Liver (tissue), 8 donors: ENCODE measurements at regions not wholly inside any gene's neighbourhood (a gene's known extent, or its start where the extent isn't known, plus 50 kb on each side); places are given as distances from the start of the nearest gene placed in this dataset.

ENCODE experiments used
- DNase-seq: peaks from one replicate; pipeline ENCODE4 v3.0.0-alpha.2; 2017; ENCODE audit warnings: low spot score
- H3K27ac ChIP-seq, 2 donors: one replicate each; pipeline ENCODE4 v1.7.0; 2013; ENCODE audit warnings: inconsistent platforms in 2 of 2, low read length in 2 of 2, control low read depth in 1 of 2, low read depth in 1 of 2, mild to moderate bottlenecking in 1 of 2
- H3K27me3 ChIP-seq, 4 donors: one replicate each; pipeline versions ENCODE4 v1.6.1 to v1.7.0; 2013; ENCODE audit warnings: low read length in 3 of 4, inconsistent platforms in 1 of 4, mild to moderate bottlenecking in 1 of 4, moderate library complexity in 1 of 4; ENCODE audit not compliant: control insufficient read depth in 4 of 4, insufficient read depth in 4 of 4
- H3K36me3 ChIP-seq, 4 donors: one replicate each; pipeline versions ENCODE4 v1.6.1 to v1.7.0; 2013; ENCODE audit warnings: low read length in 3 of 4, mild to moderate bottlenecking in 3 of 4, low read depth in 1 of 4, moderate library complexity in 1 of 4; ENCODE audit not compliant: control insufficient read depth in 4 of 4, insufficient read depth in 3 of 4
- H3K4me1 ChIP-seq, 4 donors: one replicate each; pipeline versions ENCODE4 v1.6.1 to v1.7.0; 2013; ENCODE audit warnings: low read length in 3 of 4, mild to moderate bottlenecking in 3 of 4, moderate library complexity in 1 of 4; ENCODE audit not compliant: control insufficient read depth in 4 of 4, insufficient read depth in 4 of 4
- H3K4me3 ChIP-seq, 3 donors: one replicate each; pipeline versions ENCODE4 v1.6.1 to v1.7.0; 2013; ENCODE audit warnings: low read length in 3 of 3, control low read depth in 1 of 3, low read depth in 1 of 3, mild to moderate bottlenecking in 1 of 3
- H3K9ac ChIP-seq, 2 donors: one replicate each; pipeline ENCODE4 v1.7.0; 2013; ENCODE audit warnings: low read length in 2 of 2, mild to moderate bottlenecking in 2 of 2, moderate library complexity in 2 of 2, control low read depth in 1 of 2, low read depth in 1 of 2
- H3K9me3 ChIP-seq, 4 donors: one replicate each; pipeline versions ENCODE4 v1.6.1 to v1.7.0; 2013; ENCODE audit warnings: low read length in 3 of 4; ENCODE audit not compliant: control insufficient read depth in 4 of 4
- ATF3 ChIP-seq: IDR thresholded peaks from 2 replicates; pipeline ENCODE4 v1.6.1; 2016; ENCODE audit warnings: antibody characterized with exemption
- CTCF ChIP-seq: fragments of 150-350 bp; IDR thresholded peaks from 2 replicates; pipeline ENCODE4 v1.5.1; 2017; ENCODE audit warnings: improper control_type of control experiment, low read depth, low read length; ENCODE audit not compliant: missing input control
- EGR1 ChIP-seq, 2 donors: IDR thresholded peaks; 2 replicates each; pipeline ENCODE4 v1.6.1; 2016 to 2018; ENCODE audit warnings: antibody characterized with exemption in 2 of 2, low read depth in 2 of 2
- FOXA1 ChIP-seq: IDR thresholded peaks from 2 replicates; pipeline ENCODE4 v1.6.1; 2016; ENCODE audit warnings: antibody characterized with exemption
- FOXA2 ChIP-seq: IDR thresholded peaks from 2 replicates; pipeline ENCODE4 v1.6.1; 2016; ENCODE audit warnings: antibody characterized with exemption
- GABPA ChIP-seq, 2 donors: IDR thresholded peaks in 1 of 2; conservative IDR thresholded peaks in 1 of 2; 2 replicates each; pipeline ENCODE4 v1.6.1; 2016; ENCODE audit warnings: antibody characterized with exemption in 2 of 2, mild to moderate bottlenecking in 1 of 2, moderate library complexity in 1 of 2
- HNF4A ChIP-seq, 2 donors: conservative IDR thresholded peaks; 2 replicates each; pipeline ENCODE4 v1.6.1; 2016; ENCODE audit warnings: antibody characterized with exemption in 2 of 2, mild to moderate bottlenecking in 2 of 2
- HNF4G ChIP-seq: IDR thresholded peaks from 2 replicates; pipeline ENCODE4 v1.6.1; 2016; ENCODE audit warnings: antibody characterized with exemption
- JUND ChIP-seq, 2 donors: IDR thresholded peaks; 2 replicates each; pipeline ENCODE4 v1.6.1; 2016; ENCODE audit warnings: antibody characterized with exemption in 2 of 2
- MAX ChIP-seq: IDR thresholded peaks from 2 replicates; pipeline ENCODE4 v1.6.1; 2016; ENCODE audit warnings: antibody characterized with exemption
- NR2F2 ChIP-seq: IDR thresholded peaks from 2 replicates; pipeline ENCODE4 v1.6.1; 2016; ENCODE audit warnings: antibody characterized with exemption
- RAD21 ChIP-seq, 2 donors: IDR thresholded peaks; 2 replicates each; pipeline ENCODE4 v1.6.1; 2016; ENCODE audit warnings: antibody characterized with exemption in 2 of 2, mild to moderate bottlenecking in 2 of 2
- REST ChIP-seq: IDR thresholded peaks from 2 replicates; pipeline ENCODE4 v1.6.1; 2016; ENCODE audit warnings: antibody characterized with exemption, mild to moderate bottlenecking
- RXRA ChIP-seq, 2 donors: IDR thresholded peaks; 2 replicates each; pipeline ENCODE4 v1.6.1; 2017 to 2018; ENCODE audit warnings: antibody characterized with exemption in 2 of 2, mild to moderate bottlenecking in 1 of 2
- SP1 ChIP-seq: IDR thresholded peaks from 2 replicates; pipeline ENCODE4 v1.6.1; 2018; ENCODE audit warnings: antibody characterized with exemption, mild to moderate bottlenecking
- TAF1 ChIP-seq: conservative IDR thresholded peaks from 2 replicates; pipeline ENCODE4 v1.6.1; 2016; ENCODE audit warnings: antibody characterized with exemption, mild to moderate bottlenecking
- YY1 ChIP-seq: IDR thresholded peaks from 2 replicates; pipeline ENCODE4 v1.6.1; 2016; ENCODE audit warnings: antibody characterized with exemption, mild to moderate bottlenecking
- WGBS: extraction: QIAGEN DNeasy Blood & Tissue Kit; methylation state at CpG from one replicate; pipeline ENCODE4 v1.1.7; 2013; 5-methylcytosine and 5-hydroxymethylcytosine counted together
- TF ChIP-seq, protein P1 (sequence below): IDR thresholded peaks from 2 replicates; pipeline ENCODE4 v1.6.1; 2016; ENCODE audit warnings: antibody characterized with exemption
- donor health status: healthy.
- donor health status: healthy.
- donor health status: healthy.
- donor health status: healthy.
- donor health status: healthy.

- no peaks in the 10 kb centered on the region for H3K9me3 ChIP-seq
- H3K4me3 ChIP-seq: no peak overlapping the region
- TF ChIP-seq JUND (IDR thresholded peaks at IDR 0.05) (no peak), RXRA (IDR thresholded peaks at IDR 0.05) (no peak), EGR1 (IDR thresholded peaks at IDR 0.05; ENCODE audit: low read depth in 2 of 2) (no peak), ATF3 (no peak), NR2F2 (no peak), RAD21 (IDR thresholded peaks at IDR 0.05) (no peak), HNF4G (no peak), FOXA2 (no peak), YY1 (no peak)
- no peak overlapping the region for H3K9ac ChIP-seq
- H3K36me3 ChIP-seq: no peaks in the 10 kb centered on the region
- WGBS: 60% methylated on average over 5 of the region's 5 CpGs
- H3K27me3 ChIP-seq: no peaks in the 10 kb centered on the region
- no peak overlapping the region for H3K27ac ChIP-seq
- DNase-seq: no peak
- H3K4me1 ChIP-seq: no peaks in the 10 kb centered on the region
Observed at GRCh38 chr4:120266602-120267001, 200.0 kb upstream of the MAD2L1 start.

GRCh38 chr4:120263618-120264017, 197.0 kb upstream of the MAD2L1 start:
- 34% methylated on average over 4 of the region's 4 CpGs for WGBS
- TF ChIP-seq EGR1 (IDR thresholded peaks at IDR 0.05; ENCODE audit: low read depth in 2 of 2) (no peak), REST (no peak), ATF3 (no peak), CTCF (no peak), JUND (IDR thresholded peaks at IDR 0.05) (no peak), SP1 (no peak), TAF1 (no peak), FOXA1 (no peak), HNF4A (conservative IDR thresholded peaks at IDR 0.05) (no peak), HNF4G (no peak), MAX (no peak), GABPA (IDR thresholded peaks at IDR 0.05 in 1 of 2, conservative IDR thresholded peaks at IDR 0.05 in 1 of 2) (no peak), RAD21 (IDR thresholded peaks at IDR 0.05) (no peak), NR2F2 (no peak), RXRA (IDR thresholded peaks at IDR 0.05) (no peak)
- TF ChIP-seq, protein P1, sequence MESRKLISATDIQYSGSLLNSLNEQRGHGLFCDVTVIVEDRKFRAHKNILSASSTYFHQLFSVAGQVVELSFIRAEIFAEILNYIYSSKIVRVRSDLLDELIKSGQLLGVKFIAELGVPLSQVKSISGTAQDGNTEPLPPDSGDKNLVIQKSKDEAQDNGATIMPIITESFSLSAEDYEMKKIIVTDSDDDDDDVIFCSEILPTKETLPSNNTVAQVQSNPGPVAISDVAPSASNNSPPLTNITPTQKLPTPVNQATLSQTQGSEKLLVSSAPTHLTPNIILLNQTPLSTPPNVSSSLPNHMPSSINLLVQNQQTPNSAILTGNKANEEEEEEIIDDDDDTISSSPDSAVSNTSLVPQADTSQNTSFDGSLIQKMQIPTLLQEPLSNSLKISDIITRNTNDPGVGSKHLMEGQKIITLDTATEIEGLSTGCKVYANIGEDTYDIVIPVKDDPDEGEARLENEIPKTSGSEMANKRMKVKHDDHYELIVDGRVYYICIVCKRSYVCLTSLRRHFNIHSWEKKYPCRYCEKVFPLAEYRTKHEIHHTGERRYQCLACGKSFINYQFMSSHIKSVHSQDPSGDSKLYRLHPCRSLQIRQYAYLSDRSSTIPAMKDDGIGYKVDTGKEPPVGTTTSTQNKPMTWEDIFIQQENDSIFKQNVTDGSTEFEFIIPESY: no peak
- no peak for DNase-seq

More at GRCh38 chr4:120263618-120264017, 197.0 kb upstream of the MAD2L1 start:
- Histone ChIP-seq H3K27me3 (no peaks in the 10 kb centered on the region), H3K36me3 (no peaks in the 10 kb centered on the region), H3K4me3 (no peak overlapping the region), H3K9me3 (no peaks in the 10 kb centered on the region), H3K27ac (no peak overlapping the region), H3K9ac (no peak overlapping the region), H3K4me1 (no peaks in the 10 kb centered on the region)
